HEK293 (cell line): ENCODE measurements at regions not wholly inside any gene's neighbourhood (a gene's known extent, or its start where the extent isn't known, plus 50 kb on each side); places are given as distances from the start of the nearest gene placed in this dataset.

ENCODE experiments used
- GLIS1 ChIP-seq: fragments of 450-650 bp; formaldehyde crosslinking; IDR thresholded peaks from 2 replicates; pipeline ENCODE4 v1.5.1; 2016; ENCODE audit warnings: missing biosample characterization, missing genetic modification characterization
- KLF8 ChIP-seq: fragments of 450-650 bp; formaldehyde crosslinking; IDR thresholded peaks from 2 replicates; pipeline ENCODE4 v1.5.1; 2016; ENCODE audit warnings: missing biosample characterization, missing genetic modification characterization
- REPIN1 ChIP-seq: fragments of 450-650 bp; formaldehyde crosslinking; IDR thresholded peaks from 2 replicates; pipeline ENCODE4 v1.5.1; 2017; ENCODE audit warnings: missing biosample characterization, missing genetic modification characterization, low read depth
- SCRT2 ChIP-seq: fragments of 450-650 bp; formaldehyde crosslinking; IDR thresholded peaks from 2 replicates; pipeline ENCODE4 v1.5.1; 2016; ENCODE audit warnings: missing biosample characterization, missing genetic modification characterization
- ZNF10 ChIP-seq: fragments of 450-650 bp; formaldehyde crosslinking; IDR thresholded peaks from 2 replicates; pipeline ENCODE4 v1.5.1; 2017; ENCODE audit warnings: missing biosample characterization, missing genetic modification characterization
- ZNF501 ChIP-seq: fragments of 450-650 bp; formaldehyde crosslinking; IDR thresholded peaks from 2 replicates; pipeline ENCODE4 v1.5.1; 2016; ENCODE audit warnings: missing biosample characterization, missing genetic modification characterization
- ZNF530 ChIP-seq: fragments of 450-650 bp; formaldehyde crosslinking; IDR thresholded peaks from 2 replicates; pipeline ENCODE4 v1.5.1; 2016; ENCODE audit warnings: low read depth, missing biosample characterization, missing genetic modification characterization
- ZNF830 ChIP-seq: fragments of 450-650 bp; IDR thresholded peaks from 2 replicates; pipeline ENCODE4 v1.5.0; 2018; ENCODE audit warnings: missing biosample characterization, missing genetic modification characterization, low read depth, mild to moderate bottlenecking, moderate library complexity
- TF ChIP-seq, protein P1 (sequence below): fragments of 450-650 bp; formaldehyde crosslinking; IDR thresholded peaks from 2 replicates; pipeline ENCODE4 v1.5.1; 2016; ENCODE audit warnings: missing biosample characterization, missing genetic modification characterization

GRCh38 chr6:47383360-47383759 is 73.7 kb upstream of the TNFRSF21 start:
- TF ChIP-seq ZNF501 (tag by site-specific recombination) = no peak
- TF ChIP-seq, protein P1, sequence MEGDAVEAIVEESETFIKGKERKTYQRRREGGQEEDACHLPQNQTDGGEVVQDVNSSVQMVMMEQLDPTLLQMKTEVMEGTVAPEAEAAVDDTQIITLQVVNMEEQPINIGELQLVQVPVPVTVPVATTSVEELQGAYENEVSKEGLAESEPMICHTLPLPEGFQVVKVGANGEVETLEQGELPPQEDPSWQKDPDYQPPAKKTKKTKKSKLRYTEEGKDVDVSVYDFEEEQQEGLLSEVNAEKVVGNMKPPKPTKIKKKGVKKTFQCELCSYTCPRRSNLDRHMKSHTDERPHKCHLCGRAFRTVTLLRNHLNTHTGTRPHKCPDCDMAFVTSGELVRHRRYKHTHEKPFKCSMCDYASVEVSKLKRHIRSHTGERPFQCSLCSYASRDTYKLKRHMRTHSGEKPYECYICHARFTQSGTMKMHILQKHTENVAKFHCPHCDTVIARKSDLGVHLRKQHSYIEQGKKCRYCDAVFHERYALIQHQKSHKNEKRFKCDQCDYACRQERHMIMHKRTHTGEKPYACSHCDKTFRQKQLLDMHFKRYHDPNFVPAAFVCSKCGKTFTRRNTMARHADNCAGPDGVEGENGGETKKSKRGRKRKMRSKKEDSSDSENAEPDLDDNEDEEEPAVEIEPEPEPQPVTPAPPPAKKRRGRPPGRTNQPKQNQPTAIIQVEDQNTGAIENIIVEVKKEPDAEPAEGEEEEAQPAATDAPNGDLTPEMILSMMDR = no peak
- no peak for TF ChIP-seq SCRT2
- TF ChIP-seq GLIS1 = no peak
- no peak for TF ChIP-seq KLF8 (tag by site-specific recombination)
- TF ChIP-seq ZNF10 = no peak
- TF ChIP-seq ZNF530 = no peak
- TF ChIP-seq ZNF830 (tag by site-specific recombination) = no peak
- TF ChIP-seq REPIN1 (tag by site-specific recombination) = no peak
